ENCODE measurements at regions not wholly inside any gene's neighbourhood (a gene's known extent, or its start where the extent isn't known, plus 50 kb on each side); places are given as distances from the start of the nearest gene placed in this dataset.
"Not testable (repeated sequence)": the region's sequence is repeated elsewhere in the genome, so short reads cannot be mapped to it uniquely, and the experiment has no call there.

- Mint-ChIP-seq H3K27ac (no peak overlapping the region), H3K36me3 (no peaks in the 10 kb centered on the region)
- DNase-seq (ENCODE audit: extremely low spot score, unreplicated experiment) = no peak
Observed at GRCh38 chr10:16049782-16050181, 189.5 kb upstream of the MINDY3 start.

GRCh38 chr10:16063350-16063749, 203.0 kb upstream of the MINDY3 start:
- no peaks in the 10 kb centered on the region for H3K9me3 Mint-ChIP-seq
- no peak for DNase-seq (ENCODE audit: extremely low spot score, unreplicated experiment)

More at GRCh38 chr10:16049782-16050181, 189.5 kb upstream of the MINDY3 start:
- H3K27me3 Mint-ChIP-seq = peaks cover 5% of the 10 kb centered on the region
- H3K4me3 Mint-ChIP-seq = no peak overlapping the region
- no peaks in the 10 kb centered on the region for H3K4me1 Mint-ChIP-seq (ENCODE audit: unreplicated experiment)
- H3K9me3 Mint-ChIP-seq = no peaks in the 10 kb centered on the region
- no peak for TF ChIP-seq CTCF (conservative IDR thresholded peaks at IDR 0.05)

GRCh38 chr10:16083551-16083950, 223.2 kb upstream of the MINDY3 start:
- not testable (repeated sequence) for H3K27ac Mint-ChIP-seq; H3K4me1 Mint-ChIP-seq (ENCODE audit: unreplicated experiment); H3K9me3 Mint-ChIP-seq; H3K36me3 Mint-ChIP-seq; H3K4me3 Mint-ChIP-seq; H3K27me3 Mint-ChIP-seq; DNase-seq (ENCODE audit: extremely low spot score, unreplicated experiment)

More at GRCh38 chr10:16063350-16063749, 203.0 kb upstream of the MINDY3 start:
- no peak overlapping the region for H3K27ac Mint-ChIP-seq
- H3K4me1 Mint-ChIP-seq (ENCODE audit: unreplicated experiment) = no peaks in the 10 kb centered on the region
- no peaks in the 10 kb centered on the region for H3K36me3 Mint-ChIP-seq
- H3K4me3 Mint-ChIP-seq = no peak overlapping the region
- TF ChIP-seq CTCF (conservative IDR thresholded peaks at IDR 0.05) = no peak
- H3K27me3 Mint-ChIP-seq = no peaks in the 10 kb centered on the region

GRCh38 chr10:16105082-16105481, 244.8 kb upstream of the MINDY3 start:
- Mint-ChIP-seq H3K27ac (no peak overlapping the region), H3K4me3 (no peak overlapping the region), H3K4me1 (ENCODE audit: unreplicated experiment) (no peaks in the 10 kb centered on the region), H3K9me3 (peaks cover 5% of the 10 kb centered on the region), H3K36me3 (no peaks in the 10 kb centered on the region), H3K27me3 (no peaks in the 10 kb centered on the region)
- no peak for DNase-seq (ENCODE audit: extremely low spot score, unreplicated experiment)
- no peak for TF ChIP-seq CTCF (conservative IDR thresholded peaks at IDR 0.05)

- TF ChIP-seq CTCF (conservative IDR thresholded peaks at IDR 0.05) = peak; percentile 79
- Mint-ChIP-seq H3K4me1 (ENCODE audit: unreplicated experiment) (no peaks in the 10 kb centered on the region), H3K4me3 (no peak overlapping the region), H3K27me3 (peaks cover 16% of the 10 kb centered on the region), H3K27ac (no peak overlapping the region), H3K9me3 (no peaks in the 10 kb centered on the region), H3K36me3 (no peaks in the 10 kb centered on the region)
- DNase-seq (ENCODE audit: extremely low spot score, unreplicated experiment) = no peak
Observed at GRCh38 chr10:16116404-16117304, 256.3 kb upstream of the MINDY3 start.

- H3K4me3 Mint-ChIP-seq = no peak overlapping the region
- H3K9me3 Mint-ChIP-seq = no peaks in the 10 kb centered on the region
- H3K27me3 Mint-ChIP-seq = peaks cover 16% of the 10 kb centered on the region
- H3K36me3 Mint-ChIP-seq = no peaks in the 10 kb centered on the region
- H3K27ac Mint-ChIP-seq = no peak overlapping the region
- H3K4me1 Mint-ChIP-seq (ENCODE audit: unreplicated experiment) = no peaks in the 10 kb centered on the region
- DNase-seq (ENCODE audit: extremely low spot score, unreplicated experiment) = no peak
- no peak for TF ChIP-seq CTCF (conservative IDR thresholded peaks at IDR 0.05)
Observed at GRCh38 chr10:16117305-16117695, 257.0 kb upstream of the MINDY3 start.
